ENCODE measurements at regions not wholly inside any gene's neighbourhood (a gene's known extent, or its start where the extent isn't known, plus 50 kb on each side); places are given as distances from the start of the nearest gene placed in this dataset.

DNA sequence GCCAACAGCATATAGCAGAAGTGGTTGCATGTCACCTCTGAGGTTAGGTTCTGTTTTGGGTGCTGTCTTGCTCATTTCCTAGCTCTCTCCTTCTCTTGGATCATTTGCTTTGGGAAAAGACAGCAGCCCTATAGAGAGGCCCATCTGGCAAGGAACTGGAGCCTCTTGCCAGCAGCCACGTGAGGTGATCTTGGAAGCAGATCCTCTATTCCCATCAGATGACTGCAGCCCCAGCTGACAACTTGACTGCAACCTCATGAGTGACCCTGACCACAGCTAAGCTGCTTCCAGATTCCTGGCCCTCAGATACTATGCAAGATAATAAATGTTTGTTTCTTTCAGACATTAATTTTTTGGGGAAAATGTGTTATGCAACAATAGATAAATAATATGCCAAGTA lies 213.3 kb upstream of the HS3ST4 start:
- TF ChIP-seq CTCF (IDR thresholded peaks at IDR 0.05; ENCODE audit: extremely low read depth in 1 of 2, insufficient read depth in 1 of 2, low read depth in 1 of 2, low read length in 2 of 2) (no peak), FOS (IDR thresholded peaks at IDR 0.05; ENCODE audit: borderline replicate concordance, insufficient read depth, low read length) (no peak)
